HL-60/S4 (cell line): ENCODE measurements at regions not wholly inside any gene's neighbourhood (a gene's known extent, or its start where the extent isn't known, plus 50 kb on each side); places are given as distances from the start of the nearest gene placed in this dataset.
"Not testable (repeated sequence)": the region's sequence is repeated elsewhere in the genome, so short reads cannot be mapped to it uniquely, and the experiment has no call there.

ENCODE experiments used
- in situ Hi-C: fragments of 300-500 bp; cut with MboI; formaldehyde crosslinking; loops from 2 replicates; pipeline ENCODE4 v1.14.3; 2022; ENCODE audit warnings: low sequenced_read_pairs

DNA sequence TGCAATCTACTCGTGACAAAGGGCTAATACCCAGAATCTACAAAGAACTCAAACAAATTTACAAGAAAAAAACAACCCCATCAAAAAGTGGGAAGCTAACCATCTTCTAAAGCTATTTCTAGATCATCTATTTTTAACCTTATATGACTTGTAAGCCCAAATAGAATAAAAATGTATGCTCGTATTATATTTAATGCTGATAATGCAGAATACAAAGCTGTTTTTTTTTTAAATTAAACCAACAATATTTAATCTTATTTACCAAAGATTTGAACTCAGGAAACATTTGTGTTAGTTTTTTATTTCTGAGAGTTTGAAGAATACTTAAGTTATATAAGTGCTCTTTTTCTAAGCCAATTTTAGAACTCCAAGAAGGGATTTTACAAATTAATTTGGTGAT is 652.1 kb downstream of the LRRC70 start:
- in situ Hi-C loops: no loop called here

DNA sequence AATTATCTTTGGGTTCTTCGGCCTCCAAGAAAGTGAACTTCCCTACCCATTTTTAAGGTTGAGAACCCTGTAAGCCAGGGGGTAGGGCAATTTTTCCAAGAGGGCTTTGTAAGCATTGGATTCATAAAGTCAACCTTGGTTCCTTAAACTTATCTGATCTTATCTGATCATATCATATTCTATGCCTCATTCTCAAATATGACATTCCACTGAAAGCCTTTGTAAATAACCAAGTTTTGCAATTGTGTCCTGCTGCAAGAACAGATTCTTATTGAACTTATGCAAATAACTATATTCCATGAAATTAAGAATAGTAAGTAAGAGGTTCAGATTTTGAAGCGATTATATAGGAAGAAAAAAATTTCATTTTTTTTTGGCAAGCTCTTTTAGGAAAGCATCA is 649.5 kb downstream of the LRRC70 start:
- in situ Hi-C loops: no loop called here

GRCh38 chr5:63220244-63220643 is 641.6 kb downstream of the LRRC70 start:
- in situ Hi-C loops: no loop called here

DNA sequence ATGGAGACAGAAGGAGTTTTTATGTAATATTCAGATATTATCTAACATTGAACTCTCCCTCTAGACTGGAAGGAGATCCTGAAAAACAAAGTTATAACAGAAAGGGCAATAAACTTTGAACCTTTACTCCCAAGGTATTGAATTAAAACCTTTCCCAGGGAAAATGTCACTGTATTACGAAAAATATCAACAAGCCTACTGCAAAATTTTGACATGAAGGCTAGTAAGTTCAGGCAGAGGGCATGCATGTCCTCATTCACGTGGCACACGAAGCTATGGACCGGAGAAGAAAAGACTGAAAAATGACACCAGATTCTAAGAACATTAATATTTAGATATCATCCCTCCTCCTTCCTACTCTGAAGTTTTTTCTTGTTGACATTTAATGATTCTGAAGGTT is 638.8 kb downstream of the LRRC70 start:
- in situ Hi-C loops: no loop called here

DNA sequence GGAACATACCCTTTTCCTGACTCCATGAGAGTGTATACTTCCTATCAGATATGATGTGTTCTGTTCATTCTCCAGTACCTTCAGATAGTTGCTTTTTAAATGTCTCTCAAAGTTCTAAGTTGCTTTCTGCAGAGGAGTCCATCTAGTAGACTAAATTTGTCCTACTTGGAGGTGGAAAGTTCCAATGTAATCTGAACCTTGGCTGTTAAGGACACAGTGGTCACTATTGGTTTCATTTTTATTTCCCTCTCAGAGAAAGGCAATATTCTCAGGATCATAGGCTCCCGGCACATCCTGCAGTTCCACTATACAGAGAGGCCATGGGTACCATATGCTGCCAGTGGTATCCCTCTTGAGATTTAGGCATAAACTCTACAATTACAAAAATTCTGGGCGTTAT is 634.6 kb downstream of the LRRC70 start:
- in situ Hi-C loops: no loop called here

DNA sequence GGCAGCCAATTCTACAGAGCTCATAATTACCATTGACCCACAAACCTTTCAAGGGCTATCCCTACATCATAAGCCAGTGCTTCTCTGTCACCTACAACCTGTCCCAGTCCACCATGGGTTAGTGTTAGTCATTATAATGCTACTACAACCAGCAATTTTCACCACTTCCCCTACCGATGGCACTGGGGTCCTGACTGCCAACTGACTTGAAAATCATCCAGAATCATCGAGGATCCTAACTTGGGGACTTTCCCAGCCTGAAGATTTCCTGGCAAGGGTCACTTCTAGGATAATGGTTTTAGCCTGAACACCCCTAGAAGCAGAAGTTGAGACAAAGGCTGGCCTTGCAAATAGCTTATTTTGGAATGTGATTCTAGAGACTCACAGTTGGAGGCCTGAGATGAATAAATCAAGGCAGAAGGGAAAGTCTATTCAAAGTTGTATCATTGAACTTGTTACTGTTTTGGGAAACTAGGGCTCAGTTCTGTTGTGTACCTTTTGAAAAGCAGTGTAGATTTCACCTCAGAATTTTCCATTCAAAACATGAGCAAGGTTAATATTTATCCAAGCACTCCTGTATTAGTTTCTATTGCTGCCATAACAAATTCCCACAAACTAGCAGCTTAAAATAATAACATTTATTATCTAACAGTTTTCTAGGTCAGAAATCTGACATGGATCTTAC is 633.0 kb downstream of the LRRC70 start:
- in situ Hi-C loops: no loop called here

GRCh38 chr5:63205976-63206375 is 627.4 kb downstream of the LRRC70 start:
- in situ Hi-C loops: no loop called here

- in situ Hi-C loops: no loop called here
These were observed 623.1 kb downstream of the LRRC70 start for GRCh38 chr5:63201738-63202137.

DNA sequence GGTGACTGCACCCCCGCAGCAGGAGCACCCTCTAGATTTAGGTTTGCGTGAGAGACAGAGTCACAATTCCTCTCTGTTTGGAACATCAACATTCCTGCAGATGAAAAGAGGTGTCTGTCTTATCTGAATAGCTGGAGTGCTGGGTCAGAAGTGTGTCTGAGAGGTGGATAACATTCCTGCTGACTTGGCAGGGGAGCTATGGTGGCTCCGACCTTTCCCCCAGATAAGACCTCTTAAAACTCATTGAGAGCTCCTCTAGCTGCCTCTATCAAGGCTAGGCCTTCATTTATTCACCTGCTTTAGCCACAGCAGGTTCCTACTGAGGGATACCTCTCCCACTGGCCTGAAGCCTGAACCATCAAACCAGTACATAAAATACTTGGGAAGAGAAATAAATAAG is 615.5 kb downstream of the LRRC70 start:
- in situ Hi-C loops: no loop called here

GRCh38 chr5:63180190-63180589 is 601.6 kb downstream of the LRRC70 start:
- in situ Hi-C loops: not testable (repeated sequence)

DNA sequence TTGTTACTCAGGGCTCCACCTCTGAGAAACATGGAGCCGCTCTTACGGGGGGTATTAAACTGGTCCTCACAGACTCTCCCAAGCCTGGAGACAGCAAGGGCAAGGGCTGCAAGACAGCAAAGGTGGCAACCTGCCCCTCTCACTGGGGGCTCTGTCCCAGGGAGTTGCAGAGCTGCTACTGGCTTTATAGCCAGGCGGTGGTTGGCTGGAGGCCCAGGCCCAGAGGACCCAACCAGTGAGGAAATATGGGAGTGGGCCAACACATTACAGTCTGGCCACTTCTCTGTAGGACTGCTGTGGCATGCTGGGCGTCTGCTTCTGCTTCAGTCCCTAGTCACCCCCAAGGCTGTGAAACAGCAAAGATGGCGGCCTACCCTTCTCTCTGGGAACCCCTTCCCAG is 597.2 kb downstream of the LRRC70 start:
- in situ Hi-C loops: no loop called here

- in situ Hi-C loops: no loop called here
These were observed 591.9 kb downstream of the LRRC70 start for GRCh38 chr5:63170486-63170885.

DNA sequence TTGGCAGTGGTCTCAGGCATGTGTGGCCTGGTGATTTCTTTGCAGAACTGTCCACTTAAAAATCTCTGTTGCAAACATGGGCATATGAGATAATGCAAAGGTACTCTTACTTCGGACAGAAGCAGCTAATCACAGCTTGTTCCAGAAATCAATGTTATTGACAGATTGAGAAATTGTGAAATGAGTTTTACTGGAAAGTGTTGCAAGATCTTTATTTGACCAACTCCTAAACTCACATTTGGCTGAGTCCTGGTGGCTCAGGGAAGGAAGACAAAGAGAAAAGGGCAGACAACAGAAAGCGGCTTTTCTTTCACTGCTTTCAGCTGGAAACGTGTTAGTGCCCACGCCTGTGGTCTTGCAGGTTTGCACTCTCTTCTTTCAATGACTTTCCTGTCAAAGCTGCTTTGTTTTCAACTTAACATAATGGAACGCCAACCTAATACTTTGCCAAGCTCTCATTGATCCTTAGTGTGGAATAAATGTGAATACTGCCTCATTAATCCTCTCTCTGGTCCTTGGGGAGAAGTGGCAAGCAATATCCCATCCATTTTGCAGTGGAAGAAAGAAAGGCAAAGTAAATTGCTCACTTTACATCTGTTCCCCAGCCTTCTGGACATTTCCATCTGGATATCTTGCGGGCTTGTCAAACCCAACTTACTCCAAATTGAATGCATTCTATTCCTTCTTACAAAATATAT is 586.4 kb downstream of the LRRC70 start:
- in situ Hi-C loops: no loop called here

- in situ Hi-C loops: no loop called here
These were observed 585.7 kb downstream of the LRRC70 start for GRCh38 chr5:63164339-63164738.

DNA sequence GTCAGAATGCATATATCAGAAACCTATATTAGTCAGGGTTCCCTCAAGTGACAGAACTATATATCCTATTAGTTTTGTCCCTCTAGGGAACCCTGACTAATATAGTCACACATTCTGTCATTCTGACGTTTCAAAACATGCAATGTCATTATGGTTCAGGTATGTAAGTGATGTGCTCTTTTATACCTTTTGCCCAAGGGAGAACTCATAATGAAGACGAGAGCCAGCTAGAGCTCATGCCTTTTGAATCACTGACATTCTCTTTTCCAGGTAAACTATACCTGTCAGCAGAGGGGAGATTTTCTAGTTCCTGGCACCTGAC is 576.7 kb downstream of the LRRC70 start:
- in situ Hi-C loops: no loop called here

- in situ Hi-C loops: no loop called here
These were observed 576.1 kb downstream of the LRRC70 start for GRCh38 chr5:63154476-63155309.

DNA sequence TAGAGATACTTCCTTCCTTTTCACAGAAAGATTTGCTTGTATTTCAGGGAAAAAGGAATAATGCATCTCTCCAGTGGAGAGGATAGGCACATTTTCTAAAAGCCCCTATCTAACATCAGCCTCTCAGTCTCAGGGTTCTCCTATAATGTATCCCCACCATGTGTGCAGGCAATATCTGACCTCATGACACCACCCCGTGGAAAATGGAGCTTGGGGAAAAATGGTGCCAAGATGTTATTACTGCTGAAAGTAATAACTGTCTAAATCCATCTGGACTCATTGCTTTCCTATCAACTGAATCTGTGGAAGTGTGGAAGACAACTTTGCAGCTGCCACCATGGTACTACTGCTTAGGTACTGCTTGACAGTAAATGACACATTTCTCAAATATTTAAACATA is 574.3 kb downstream of the LRRC70 start:
- in situ Hi-C loops: no loop called here

DNA sequence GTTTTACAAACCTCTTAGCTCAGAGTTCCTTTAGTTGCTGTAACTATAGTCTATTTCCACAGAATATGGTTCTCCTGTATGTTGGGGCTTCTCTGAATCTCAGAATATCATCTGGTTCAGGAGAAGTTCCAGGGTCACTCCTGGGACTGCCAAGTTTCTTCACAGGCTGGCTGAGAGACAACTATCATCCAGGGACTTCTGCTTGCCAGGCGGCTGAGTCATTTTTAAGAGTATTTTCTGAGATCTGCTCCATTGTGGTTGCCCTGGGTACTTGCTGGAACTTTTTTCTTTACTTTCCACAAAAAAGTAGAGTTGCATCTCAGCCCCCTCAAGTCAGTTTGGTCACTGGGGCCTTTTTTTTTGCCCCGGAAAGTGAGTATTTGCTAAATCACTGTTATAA is 566.5 kb downstream of the LRRC70 start:
- in situ Hi-C loops: no loop called here

DNA sequence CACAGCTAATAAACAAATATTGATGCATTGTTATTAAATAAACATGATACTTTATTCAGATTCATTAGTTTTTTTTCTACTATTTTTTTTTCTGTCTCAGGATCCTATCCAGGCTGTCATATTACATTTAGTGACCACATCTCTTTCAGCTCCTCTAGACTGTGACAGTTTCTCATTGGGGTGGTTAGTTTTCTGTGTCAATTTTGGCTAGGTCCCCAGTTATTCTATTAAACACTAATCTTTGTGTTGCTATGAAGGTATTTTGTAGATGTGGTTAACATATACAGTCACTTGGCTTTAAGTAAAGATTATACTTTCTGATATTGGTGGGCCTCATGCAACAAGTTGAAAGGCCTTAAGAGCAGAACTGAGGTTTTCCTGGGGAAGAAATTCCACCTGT is 563.0 kb downstream of the LRRC70 start:
- in situ Hi-C loops: no loop called here

DNA sequence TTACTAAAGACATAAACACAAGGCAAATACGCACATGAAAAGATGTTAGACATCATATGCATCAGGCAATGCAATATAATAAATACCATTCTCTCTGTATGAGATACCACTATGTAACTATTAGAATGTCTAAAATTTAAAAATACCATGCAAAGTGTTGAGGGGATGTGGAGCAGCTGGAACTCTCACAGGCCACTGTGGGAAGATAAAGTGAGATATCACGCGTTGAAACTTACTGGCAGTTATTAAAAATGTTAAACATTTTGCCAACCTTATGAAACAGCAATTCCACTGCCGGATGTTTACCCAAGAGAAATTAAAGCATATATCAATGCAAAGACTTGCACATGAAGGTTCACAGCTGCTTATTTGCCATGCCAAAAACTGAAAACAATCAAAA is 556.7 kb downstream of the LRRC70 start:
- in situ Hi-C loops: no loop called here

GRCh38 chr5:63131626-63132285 is 553.1 kb downstream of the LRRC70 start:
- in situ Hi-C loops: no loop called here

GRCh38 chr5:63128761-63129160 is 550.1 kb downstream of the LRRC70 start:
- in situ Hi-C loops: no loop called here
